ENCODE measurements at regions not wholly inside any gene's neighbourhood (a gene's known extent, or its start where the extent isn't known, plus 50 kb on each side); places are given as distances from the start of the nearest gene placed in this dataset.

DNA sequence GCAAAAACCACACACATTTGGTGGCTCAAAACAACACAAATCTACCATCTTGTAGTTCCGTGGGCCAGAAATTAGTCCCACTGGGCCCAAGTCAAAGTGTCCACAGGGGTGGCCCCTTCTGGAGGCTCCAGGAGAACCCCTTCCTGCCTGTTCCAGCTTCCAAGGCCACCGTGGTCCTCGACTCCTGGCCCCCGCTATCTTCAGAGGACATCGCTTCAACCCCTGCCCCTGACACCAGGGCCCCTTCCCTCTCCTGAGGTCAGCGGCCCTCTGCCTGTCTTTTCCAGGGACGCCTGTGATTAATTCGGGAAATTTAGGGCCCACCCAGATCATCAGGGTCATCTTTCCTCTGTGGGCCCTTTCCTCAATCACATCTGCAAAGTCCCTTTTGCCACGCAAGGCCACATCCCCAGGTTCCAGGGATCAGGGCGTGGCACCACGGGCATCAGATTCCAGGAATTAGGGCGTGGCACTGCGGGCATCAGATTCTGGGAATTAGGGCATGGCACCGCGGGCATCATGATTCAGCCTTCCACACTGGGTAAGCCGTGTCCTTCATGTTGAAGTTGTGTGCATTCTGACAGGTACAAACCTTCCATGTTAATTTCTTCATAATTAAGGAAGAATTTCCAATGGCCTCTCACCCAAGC, 59.9 kb upstream of the SMOC2 start:
- TF ChIP-seq, protein P1, sequence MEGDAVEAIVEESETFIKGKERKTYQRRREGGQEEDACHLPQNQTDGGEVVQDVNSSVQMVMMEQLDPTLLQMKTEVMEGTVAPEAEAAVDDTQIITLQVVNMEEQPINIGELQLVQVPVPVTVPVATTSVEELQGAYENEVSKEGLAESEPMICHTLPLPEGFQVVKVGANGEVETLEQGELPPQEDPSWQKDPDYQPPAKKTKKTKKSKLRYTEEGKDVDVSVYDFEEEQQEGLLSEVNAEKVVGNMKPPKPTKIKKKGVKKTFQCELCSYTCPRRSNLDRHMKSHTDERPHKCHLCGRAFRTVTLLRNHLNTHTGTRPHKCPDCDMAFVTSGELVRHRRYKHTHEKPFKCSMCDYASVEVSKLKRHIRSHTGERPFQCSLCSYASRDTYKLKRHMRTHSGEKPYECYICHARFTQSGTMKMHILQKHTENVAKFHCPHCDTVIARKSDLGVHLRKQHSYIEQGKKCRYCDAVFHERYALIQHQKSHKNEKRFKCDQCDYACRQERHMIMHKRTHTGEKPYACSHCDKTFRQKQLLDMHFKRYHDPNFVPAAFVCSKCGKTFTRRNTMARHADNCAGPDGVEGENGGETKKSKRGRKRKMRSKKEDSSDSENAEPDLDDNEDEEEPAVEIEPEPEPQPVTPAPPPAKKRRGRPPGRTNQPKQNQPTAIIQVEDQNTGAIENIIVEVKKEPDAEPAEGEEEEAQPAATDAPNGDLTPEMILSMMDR (IDR thresholded peaks at IDR 0.05; ENCODE audit: low read depth, low read length) = no peak
- no peak for TF ChIP-seq POLR2A (IDR thresholded peaks at IDR 0.05; ENCODE audit: extremely low read depth, insufficient read length)
- TF ChIP-seq MYC (IDR thresholded peaks at IDR 0.05; ENCODE audit: low read depth, low read length) = no peak
- TF ChIP-seq, protein P2, sequence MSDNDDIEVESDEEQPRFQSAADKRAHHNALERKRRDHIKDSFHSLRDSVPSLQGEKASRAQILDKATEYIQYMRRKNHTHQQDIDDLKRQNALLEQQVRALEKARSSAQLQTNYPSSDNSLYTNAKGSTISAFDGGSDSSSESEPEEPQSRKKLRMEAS (IDR thresholded peaks at IDR 0.05; ENCODE audit: low read depth, low read length) = no peak

Data from NB4 (cell line).